ENCODE measurements at regions not wholly inside any gene's neighbourhood (a gene's known extent, or its start where the extent isn't known, plus 50 kb on each side); places are given as distances from the start of the nearest gene placed in this dataset.

DNA sequence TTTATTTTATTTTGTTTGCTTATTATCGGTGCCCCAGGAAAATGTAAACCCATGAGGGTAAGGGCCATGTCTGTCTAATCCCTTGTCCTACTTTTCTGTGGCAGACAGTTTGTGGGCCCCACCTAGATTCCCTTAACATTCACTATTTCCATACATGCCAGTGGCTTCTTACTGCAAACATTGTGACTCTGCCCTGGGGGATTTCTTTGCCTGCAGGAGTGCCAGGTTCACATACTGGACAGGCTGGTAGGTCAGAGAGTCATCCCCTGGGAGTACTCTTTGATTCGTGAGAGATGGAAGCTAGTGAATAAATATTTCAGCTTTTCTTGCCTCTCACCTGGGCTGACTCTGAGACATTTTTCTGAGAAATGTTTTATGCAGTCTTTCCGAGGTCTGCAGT, 122.8 kb upstream of the TBX5 start:
- H3K36me3 ChIP-seq (ENCODE audit: control insufficient read depth, insufficient read depth, low read length): no peaks in the 10 kb centered on the region
- no peak overlapping the region for H2AFZ ChIP-seq (ENCODE audit: low read depth, low read length)
- H4K20me1 ChIP-seq (replicated peaks; ENCODE audit: control insufficient read depth, insufficient read depth, low read length): no peaks in the 10 kb centered on the region
- H3K9me1 ChIP-seq (ENCODE audit: control insufficient read depth, insufficient read depth, low read length): no peaks in the 10 kb centered on the region
- no peak overlapping the region for H3K4me3 ChIP-seq
- no peak for DNase-seq (ENCODE audit: extremely low read depth in 1 of 4, low spot score in 3 of 4)
- 0% methylated on average over 3 of the region's 3 CpGs for WGBS (ENCODE audit: insufficient coverage, low coverage, missing lambda C conversion rate)
- H3K79me2 ChIP-seq (ENCODE audit: control insufficient read depth, insufficient read depth, low read length): no peaks in the 10 kb centered on the region
- intact Hi-C loops (cut with micrococcal nuclease): no loop called here
- H3K4me2 ChIP-seq (ENCODE audit: insufficient read depth, low read length): no peak overlapping the region
- H3K27me3 ChIP-seq (ENCODE audit: control insufficient read depth in 2 of 2, insufficient read depth in 2 of 2, low read length in 2 of 2): no peaks in the 10 kb centered on the region; a peak in 1 of 5 replicates
- BruUV-seq (replicated peaks): no TSS peak
- H3K9me3 ChIP-seq (replicated peaks; ENCODE audit: control insufficient read depth, insufficient read depth, low read depth, low read length): no peaks in the 10 kb centered on the region
- H3K27ac ChIP-seq (ENCODE audit: extremely low read depth, low read depth, low read length): no peak overlapping the region
- in situ Hi-C loops (cut with MboI): no loop called here
- H3K9ac ChIP-seq (ENCODE audit: insufficient read depth in 1 of 2, low read depth in 2 of 2, low read length in 2 of 2): no peak overlapping the region
- ChIA-PET CTCF (ENCODE audit: low intra/inter-chr PET ratio) (no interaction called here), POLR2A (no interaction called here)
- no peak for FAIRE-seq
- TF ChIP-seq SIX5 (IDR thresholded peaks at IDR 0.05; ENCODE audit: borderline replicate concordance in 1 of 2, insufficient read depth in 1 of 2, low read depth in 1 of 2, low read length in 2 of 2): no peak
- no peak for TF ChIP-seq HNRNPK (IDR thresholded peaks at IDR 0.05; ENCODE audit: low read depth, low read length, poor library complexity, severe bottlenecking)
- TF ChIP-seq, protein P1, sequence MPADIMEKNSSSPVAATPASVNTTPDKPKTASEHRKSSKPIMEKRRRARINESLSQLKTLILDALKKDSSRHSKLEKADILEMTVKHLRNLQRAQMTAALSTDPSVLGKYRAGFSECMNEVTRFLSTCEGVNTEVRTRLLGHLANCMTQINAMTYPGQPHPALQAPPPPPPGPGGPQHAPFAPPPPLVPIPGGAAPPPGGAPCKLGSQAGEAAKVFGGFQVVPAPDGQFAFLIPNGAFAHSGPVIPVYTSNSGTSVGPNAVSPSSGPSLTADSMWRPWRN (IDR thresholded peaks at IDR 0.05; ENCODE audit: low read depth): no peak
- no peak for TF ChIP-seq ZNF699 (CRISPR knock-in tag; IDR thresholded peaks at IDR 0.05; ENCODE audit: insufficient replicate concordance)
- TF ChIP-seq ZC3H8 (IDR thresholded peaks at IDR 0.05): no peak
- no peak for TF ChIP-seq ZNF668 (CRISPR knock-in tag; IDR thresholded peaks at IDR 0.05)
- no peak for TF ChIP-seq TCF3 (CRISPR knock-in tag; IDR thresholded peaks at IDR 0.05)
- TF ChIP-seq, protein P2, sequence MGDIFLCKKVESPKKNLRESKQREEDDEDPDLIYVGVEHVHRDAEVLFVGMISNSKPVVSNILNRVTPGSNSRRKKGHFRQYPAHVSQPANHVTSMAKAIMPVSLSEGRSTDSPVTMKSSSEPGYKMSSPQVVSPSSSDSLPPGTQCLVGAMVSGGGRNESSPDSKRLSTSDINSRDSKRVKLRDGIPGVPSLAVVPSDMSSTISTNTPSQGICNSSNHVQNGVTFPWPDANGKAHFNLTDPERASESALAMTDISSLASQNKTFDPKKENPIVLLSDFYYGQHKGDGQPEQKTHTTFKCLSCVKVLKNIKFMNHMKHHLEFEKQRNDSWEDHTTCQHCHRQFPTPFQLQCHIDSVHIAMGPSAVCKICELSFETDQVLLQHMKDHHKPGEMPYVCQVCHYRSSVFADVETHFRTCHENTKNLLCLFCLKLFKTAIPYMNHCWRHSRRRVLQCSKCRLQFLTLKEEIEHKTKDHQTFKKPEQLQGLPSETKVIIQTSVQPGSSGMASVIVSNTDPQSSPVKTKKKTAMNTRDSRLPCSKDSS (IDR thresholded peaks at IDR 0.05; ENCODE audit: low read depth, partially characterized antibody): no peak
- TF ChIP-seq, protein P3, sequence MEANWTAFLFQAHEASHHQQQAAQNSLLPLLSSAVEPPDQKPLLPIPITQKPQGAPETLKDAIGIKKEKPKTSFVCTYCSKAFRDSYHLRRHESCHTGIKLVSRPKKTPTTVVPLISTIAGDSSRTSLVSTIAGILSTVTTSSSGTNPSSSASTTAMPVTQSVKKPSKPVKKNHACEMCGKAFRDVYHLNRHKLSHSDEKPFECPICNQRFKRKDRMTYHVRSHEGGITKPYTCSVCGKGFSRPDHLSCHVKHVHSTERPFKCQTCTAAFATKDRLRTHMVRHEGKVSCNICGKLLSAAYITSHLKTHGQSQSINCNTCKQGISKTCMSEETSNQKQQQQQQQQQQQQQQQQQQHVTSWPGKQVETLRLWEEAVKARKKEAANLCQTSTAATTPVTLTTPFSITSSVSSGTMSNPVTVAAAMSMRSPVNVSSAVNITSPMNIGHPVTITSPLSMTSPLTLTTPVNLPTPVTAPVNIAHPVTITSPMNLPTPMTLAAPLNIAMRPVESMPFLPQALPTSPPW (CRISPR knock-in tag; IDR thresholded peaks at IDR 0.05): no peak
- no peak for TF ChIP-seq RCOR1 (IDR thresholded peaks at IDR 0.05; ENCODE audit: borderline replicate concordance in 1 of 2, low read depth in 2 of 2, low read length in 2 of 2)
- TF ChIP-seq L3MBTL2 (IDR thresholded peaks at IDR 0.05): no peak
- TF ChIP-seq ZNF197 (CRISPR knock-in tag; IDR thresholded peaks at IDR 0.05; ENCODE audit: low read depth): no peak
- TF ChIP-seq SOX6 (IDR thresholded peaks at IDR 0.05): no peak
- TF ChIP-seq, protein P4, sequence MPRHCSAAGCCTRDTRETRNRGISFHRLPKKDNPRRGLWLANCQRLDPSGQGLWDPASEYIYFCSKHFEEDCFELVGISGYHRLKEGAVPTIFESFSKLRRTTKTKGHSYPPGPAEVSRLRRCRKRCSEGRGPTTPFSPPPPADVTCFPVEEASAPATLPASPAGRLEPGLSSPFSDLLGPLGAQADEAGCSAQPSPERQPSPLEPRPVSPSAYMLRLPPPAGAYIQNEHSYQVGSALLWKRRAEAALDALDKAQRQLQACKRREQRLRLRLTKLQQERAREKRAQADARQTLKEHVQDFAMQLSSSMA (CRISPR knock-in tag; IDR thresholded peaks at IDR 0.05): no peak
- TF ChIP-seq SLC30A9 (CRISPR knock-in tag; IDR thresholded peaks at IDR 0.05): no peak
- TF ChIP-seq ZNF583 (CRISPR knock-in tag; IDR thresholded peaks at IDR 0.05): no peak
- no peak for TF ChIP-seq MAZ (CRISPR knock-in tag; conservative IDR thresholded peaks at IDR 0.05 in 1 of 2, IDR thresholded peaks at IDR 0.05 in 1 of 2)
- no peak for TF ChIP-seq ZNF76 (CRISPR knock-in tag; IDR thresholded peaks at IDR 0.05; ENCODE audit: borderline replicate concordance)
- ATAC-seq: no peak
- no peaks in the 10 kb centered on the region for H3K4me1 ChIP-seq (replicated peaks in 1 of 2; ENCODE audit: control insufficient read depth in 2 of 2, insufficient read depth in 2 of 2, low read length in 2 of 2)

Data from K562 (cell line).